ENCODE measurements at regions not wholly inside any gene's neighbourhood (a gene's known extent, or its start where the extent isn't known, plus 50 kb on each side); places are given as distances from the start of the nearest gene placed in this dataset.

DNA sequence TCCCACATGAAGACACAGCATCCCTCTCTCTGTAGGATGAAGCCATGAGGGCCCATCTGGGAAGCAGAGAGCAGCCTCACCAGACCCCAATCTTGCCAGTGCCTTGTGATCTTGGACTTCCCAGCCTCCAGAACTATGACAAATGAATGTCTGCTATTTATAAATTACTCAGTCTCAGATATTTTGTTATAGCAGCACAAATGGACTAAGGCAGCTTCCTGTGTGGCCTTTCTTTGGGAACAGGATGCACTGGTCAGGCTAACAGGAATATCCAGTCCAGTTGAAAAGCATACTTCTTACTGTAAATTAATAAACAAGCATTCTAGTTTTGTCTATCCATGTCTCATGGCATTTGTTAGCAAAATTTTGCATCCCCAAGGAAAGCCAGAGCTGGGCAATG is 134.1 kb upstream of the ETV3 start:
- TF ChIP-seq SRF (IDR thresholded peaks at IDR 0.05; ENCODE audit: low read depth) (no peak), SP1 (IDR thresholded peaks at IDR 0.05; ENCODE audit: low read depth) (no peak), CTCF (IDR thresholded peaks at IDR 0.05 in 2 of 3, conservative IDR thresholded peaks at IDR 0.05 in 1 of 3; ENCODE audit: borderline replicate concordance in 1 of 3, insufficient read depth in 1 of 3, low read depth in 2 of 3, low read length in 2 of 3) (no peak), ZFX (IDR thresholded peaks at IDR 0.05) (no peak), SIN3A (IDR thresholded peaks at IDR 0.05; ENCODE audit: low read depth) (no peak), JUND (IDR thresholded peaks at IDR 0.05) (no peak), ATF3 (IDR thresholded peaks at IDR 0.05) (no peak), REST (IDR thresholded peaks at IDR 0.05; ENCODE audit: low read depth) (no peak), ELF1 (IDR thresholded peaks at IDR 0.05; ENCODE audit: borderline replicate concordance, low read depth) (no peak), CBX3 (IDR thresholded peaks at IDR 0.05; ENCODE audit: low read depth) (no peak), POLR2AphosphoS5 (IDR thresholded peaks at IDR 0.05; ENCODE audit: low read depth, low read length) (no peak), ZNF274 (IDR thresholded peaks at IDR 0.05; ENCODE audit: low read depth, low read length) (no peak), CEBPB (IDR thresholded peaks at IDR 0.05; ENCODE audit: low read depth) (no peak), EZH2phosphoT487 (IDR thresholded peaks at IDR 0.05; ENCODE audit: borderline replicate concordance) (no peak), YY1 (IDR thresholded peaks at IDR 0.05; ENCODE audit: extremely low read depth, insufficient replicate concordance, low read depth, low read length) (no peak), RAD21 (IDR thresholded peaks at IDR 0.05; ENCODE audit: low read depth) (no peak), FOSL1 (IDR thresholded peaks at IDR 0.05; ENCODE audit: low read depth) (no peak), EGR1 (IDR thresholded peaks at IDR 0.05; ENCODE audit: low read depth) (no peak), POLR2A (IDR thresholded peaks at IDR 0.05; ENCODE audit: borderline replicate concordance, extremely low read depth, insufficient read depth, insufficient read length) (no peak)
- RAD21 ChIA-PET (ENCODE audit: low non-redundant PET in 1 of 2, low total read pairs in 2 of 2, uncharacterized antibody in 2 of 2, unreplicated experiment in 2 of 2): no interaction called here
- no TSS peak for BruUV-seq (replicated peaks)

More for the DNA sequence above, 134.1 kb upstream of the ETV3 start:
- no peak for ATAC-seq
- H3K9ac ChIP-seq (ENCODE audit: low read length): no peak overlapping the region
- no peaks in the 10 kb centered on the region for H3K9me3 ChIP-seq (ENCODE audit: control insufficient read depth in 1 of 2, insufficient read depth in 1 of 2, low read depth in 1 of 2, low read length in 2 of 2)
- no peaks in the 10 kb centered on the region for H3K36me3 ChIP-seq (ENCODE audit: control insufficient read depth in 1 of 2, insufficient read depth in 2 of 2, low read length in 2 of 2)
- no peak overlapping the region for H3K4me2 ChIP-seq (ENCODE audit: low read length)
- intact Hi-C loops (cut with micrococcal nuclease): no loop called here
- H3K4me3 ChIP-seq (replicated peaks in 1 of 2; ENCODE audit: low read depth in 1 of 2, low read length in 2 of 2): no peak overlapping the region
- no peak overlapping the region for H2AFZ ChIP-seq (ENCODE audit: low read depth, low read length, poor library complexity, severe bottlenecking)
- no peaks in the 10 kb centered on the region for H4K20me1 ChIP-seq (ENCODE audit: insufficient read depth)
- no peak overlapping the region for H3K27ac ChIP-seq (ENCODE audit: low read depth, low read length)
- DNase-seq (ENCODE audit: low read depth, low spot score): no peak
- H3K4me1 ChIP-seq (ENCODE audit: control insufficient read depth in 1 of 2, insufficient read depth in 2 of 2, low read length in 2 of 2): no peaks in the 10 kb centered on the region
- no peaks in the 10 kb centered on the region for H3K79me2 ChIP-seq (ENCODE audit: insufficient read depth, low read length)
- H3K9me2 ChIP-seq (ENCODE audit: insufficient read depth): no peaks in the 10 kb centered on the region
- ChIA-PET POLR2A (no interaction called here), CTCF (no interaction called here)
- peaks cover 86% of the 10 kb centered on the region for H3K27me3 ChIP-seq (ENCODE audit: insufficient read depth, low read length)
